GM12891 (cell line): ENCODE measurements at regions not wholly inside any gene's neighbourhood (a gene's known extent, or its start where the extent isn't known, plus 50 kb on each side); places are given as distances from the start of the nearest gene placed in this dataset.
"Not testable (repeated sequence)": the region's sequence is repeated elsewhere in the genome, so short reads cannot be mapped to it uniquely, and the experiment has no call there.

ENCODE experiments used
- POLR2A ChIP-seq: IDR thresholded peaks from 2 replicates; pipeline ENCODE4 v1.6.1; 2011; ENCODE audit warnings: low read depth, low read length, control low read depth
- POLR2AphosphoS5 ChIP-seq: IDR thresholded peaks from 2 replicates; pipeline ENCODE4 v1.6.1; 2011; ENCODE audit warnings: low read depth, low read length, control low read depth
- POU2F2 ChIP-seq: IDR thresholded peaks from 2 replicates; pipeline ENCODE4 v1.6.1; 2011; ENCODE audit warnings: low read depth, mild to moderate bottlenecking, control low read depth, low read length, moderate library complexity
- SPI1 ChIP-seq: IDR thresholded peaks from 2 replicates; pipeline ENCODE4 v1.6.1; 2011; ENCODE audit warnings: low read depth, low read length, control low read depth
- TAF1 ChIP-seq: IDR thresholded peaks from 2 replicates; pipeline ENCODE4 v1.6.1; 2011; ENCODE audit warnings: low read depth, low read length, control low read depth

DNA sequence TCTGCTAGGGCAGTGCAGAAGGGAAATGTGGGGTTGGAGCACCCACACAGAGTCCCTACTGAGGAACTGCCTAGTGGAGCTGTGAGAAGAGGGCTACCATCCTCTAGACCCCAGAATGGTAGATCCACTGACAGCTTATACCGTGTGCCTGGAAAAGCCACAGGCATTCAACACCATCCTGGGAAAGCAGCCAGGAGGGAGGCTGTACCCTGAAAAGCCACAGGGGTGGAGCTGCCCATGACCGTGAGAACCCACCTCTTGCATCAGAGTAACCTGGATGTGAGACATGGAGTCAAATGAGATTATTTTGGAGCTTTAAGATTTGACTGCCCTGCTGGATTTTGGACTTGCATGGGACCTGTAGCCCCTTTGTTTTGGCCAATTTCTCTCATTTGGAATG is 827.1 kb upstream of the IGFBP7 start:
- TF ChIP-seq POLR2AphosphoS5, TAF1, SPI1, POLR2A, POU2F2: not testable (repeated sequence)
